Neural cell (in vitro differentiated cells): ENCODE measurements at regions not wholly inside any gene's neighbourhood (a gene's known extent, or its start where the extent isn't known, plus 50 kb on each side); places are given as distances from the start of the nearest gene placed in this dataset.

Experiments
- H2AFZ ChIP-seq: fragments of 200-600, 300-800 bp; sonication (generic), shearing (Covaris generic); 2 replicates; pipeline ENCODE4 v1.6.0; 2014; ENCODE audit warnings: low read depth, mild to moderate bottlenecking, antibody characterized with exemption, low read length, moderate library complexity
- H3F3A ChIP-seq: fragments of 200-600 bp; shearing (Covaris generic); 2 replicates; pipeline ENCODE4 v1.6.1; 2016; ENCODE audit warnings: mild to moderate bottlenecking, moderate library complexity, mixed read lengths, antibody characterized with exemption, low read length; ENCODE audit not compliant: insufficient read depth, poor library complexity, severe bottlenecking
- H3K27ac ChIP-seq: fragments of 200-600, 300-800 bp; sonication (generic), shearing (Covaris generic); 2 replicates; pipeline ENCODE4 v1.5.1; 2014; ENCODE audit warnings: mild to moderate bottlenecking, low read length, moderate library complexity
- H3K27me3 ChIP-seq: fragments of 300-800, 200-600 bp; sonication (generic), shearing (Covaris generic); 2 replicates; pipeline ENCODE4 v1.6.0; 2014; ENCODE audit warnings: mild to moderate bottlenecking, low read depth, low read length, moderate library complexity; ENCODE audit not compliant: insufficient read depth
- H3K36me3 ChIP-seq: fragments of 300-800, 200-600 bp; sonication (generic), shearing (Covaris generic); 2 replicates; pipeline ENCODE4 v1.5.1; 2014; ENCODE audit warnings: mild to moderate bottlenecking, antibody characterized with exemption, low read length, moderate library complexity; ENCODE audit not compliant: insufficient read depth
- H3K4me2 ChIP-seq: fragments of 300-800, 200-600 bp; sonication (generic), shearing (Covaris generic); 2 replicates; pipeline ENCODE4 v1.6.0; 2014; ENCODE audit warnings: mild to moderate bottlenecking, low read length
- H3K4me3 ChIP-seq: fragments of 300-800, 200-600 bp; sonication (generic), shearing (Covaris generic); 2 replicates; pipeline ENCODE4 v1.5.1; 2014; ENCODE audit warnings: mild to moderate bottlenecking, low read length, moderate library complexity
- H3K79me2 ChIP-seq: fragments of 200-600 bp; shearing (Covaris generic); replicated peaks from 2 replicates; pipeline ENCODE4 v1.6.0; 2014; ENCODE audit warnings: mild to moderate bottlenecking, low read length, moderate library complexity; ENCODE audit not compliant: insufficient read depth
- H3K9ac ChIP-seq: fragments of 300-800, 200-600 bp; sonication (generic), shearing (Covaris generic); 2 replicates; pipeline ENCODE4 v1.6.1; 2016; ENCODE audit warnings: mild to moderate bottlenecking, low read length, mixed read lengths
- H3K9me2 ChIP-seq: fragments of 200-600 bp; shearing (Covaris generic); 2 replicates; pipeline ENCODE4 v1.6.1; 2016; ENCODE audit warnings: mild to moderate bottlenecking, low read length, mixed read lengths; ENCODE audit not compliant: insufficient read depth
- H3K9me3 ChIP-seq: fragments of 200-600, 300-800 bp; sonication (generic), shearing (Covaris generic); 2 replicates; pipeline ENCODE4 v1.6.1; 2016; ENCODE audit warnings: mild to moderate bottlenecking, mixed run types, low read length, moderate library complexity, mixed read lengths
- H4K20me1 ChIP-seq: fragments of 200-600 bp; shearing (Covaris generic); 2 replicates; pipeline ENCODE4 v1.6.1; 2016; ENCODE audit warnings: mild to moderate bottlenecking, mixed run types; ENCODE audit not compliant: insufficient read depth
- CTCF ChIP-seq: fragments of 450-650 bp; IDR thresholded peaks from 2 replicates; pipeline ENCODE4 v1.5.1; 2014; ENCODE audit warnings: antibody characterized with exemption, mild to moderate bottlenecking, moderate library complexity; ENCODE audit not compliant: poor library complexity, severe bottlenecking
- EP300 ChIP-seq: fragments of 450-650 bp; conservative IDR thresholded peaks from 2 replicates; pipeline ENCODE4 v1.6.1; 2014; ENCODE audit warnings: antibody characterized with exemption, mild to moderate bottlenecking, moderate library complexity; ENCODE audit not compliant: poor library complexity, severe bottlenecking
- EZH2 ChIP-seq: fragments of 200-600, 300-800 bp; shearing (Covaris generic), sonication (generic); IDR thresholded peaks from 2 replicates; pipeline ENCODE4 v1.6.1; 2014; ENCODE audit warnings: antibody characterized with exemption, low read length, borderline replicate concordance, mild to moderate bottlenecking; ENCODE audit not compliant: insufficient read depth, poor library complexity, severe bottlenecking
- MXI1 ChIP-seq: fragments of 450-650 bp; conservative IDR thresholded peaks from 2 replicates; pipeline ENCODE4 v1.6.1; 2014; ENCODE audit warnings: antibody characterized with exemption, mild to moderate bottlenecking; ENCODE audit not compliant: poor library complexity, severe bottlenecking
- POLR2AphosphoS5 ChIP-seq: IDR thresholded peaks from 2 replicates; pipeline ENCODE4 v1.6.1; 2012
- RAD21 ChIP-seq: fragments of 450-650 bp; conservative IDR thresholded peaks from 2 replicates; pipeline ENCODE4 v1.6.1; 2014; ENCODE audit warnings: antibody characterized with exemption, mild to moderate bottlenecking, moderate library complexity
- REST ChIP-seq: IDR thresholded peaks from 2 replicates; pipeline ENCODE4 v1.6.1; 2012; ENCODE audit warnings: borderline replicate concordance
- SMC3 ChIP-seq: fragments of 450-650 bp; conservative IDR thresholded peaks from 2 replicates; pipeline ENCODE4 v1.6.1; 2014; ENCODE audit warnings: antibody characterized with exemption, mild to moderate bottlenecking, moderate library complexity; ENCODE audit not compliant: poor library complexity
- TAF1 ChIP-seq: IDR thresholded peaks from 2 replicates; pipeline ENCODE4 v1.6.1; 2012; ENCODE audit warnings: low read depth

- Histone ChIP-seq H3K9ac (no peak overlapping the region), H3K27me3 (no peaks in the 10 kb centered on the region), H3K27ac (no peak overlapping the region)
Observed at GRCh38 chr16:86195863-86196630, 297.1 kb downstream of the IRF8 start.

GRCh38 chr16:86196687-86197391, 297.9 kb downstream of the IRF8 start:
- no peak overlapping the region for H3K27ac ChIP-seq
- H3K4me3 ChIP-seq, result no peak overlapping the region
- no peaks in the 10 kb centered on the region for H3K9me2 ChIP-seq
- H3K9ac ChIP-seq, result no peak overlapping the region
- no peaks in the 10 kb centered on the region for H3K36me3 ChIP-seq
- no peaks in the 10 kb centered on the region for H3K9me3 ChIP-seq
- no peak overlapping the region for H2AFZ ChIP-seq
- H3K27me3 ChIP-seq, result no peaks in the 10 kb centered on the region
- H3K79me2 ChIP-seq, result no peaks in the 10 kb centered on the region
- H3F3A ChIP-seq, result no peaks in the 10 kb centered on the region
- H3K4me2 ChIP-seq, result no peak overlapping the region
- no peak for TF ChIP-seq SMC3
- no peak for TF ChIP-seq CTCF
- TF ChIP-seq TAF1, result no peak
- no peak for TF ChIP-seq RAD21
- TF ChIP-seq MXI1, result no peak
- TF ChIP-seq EZH2, result no peak
- TF ChIP-seq REST, result no peak
- TF ChIP-seq EP300, result no peak
- no peak for TF ChIP-seq POLR2AphosphoS5
- H4K20me1 ChIP-seq, result no peaks in the 10 kb centered on the region

More at GRCh38 chr16:86195863-86196630, 297.1 kb downstream of the IRF8 start:
- no peaks in the 10 kb centered on the region for H3F3A ChIP-seq
- H3K9me2 ChIP-seq, result no peaks in the 10 kb centered on the region
- no peak overlapping the region for H3K4me2 ChIP-seq
- H4K20me1 ChIP-seq, result no peaks in the 10 kb centered on the region
- H3K36me3 ChIP-seq, result no peaks in the 10 kb centered on the region
- H3K4me3 ChIP-seq, result no peak overlapping the region
- no peak for TF ChIP-seq CTCF
- no peak for TF ChIP-seq EZH2
- TF ChIP-seq TAF1, result no peak
- H3K9me3 ChIP-seq, result no peaks in the 10 kb centered on the region
- no peak overlapping the region for H2AFZ ChIP-seq
- H3K79me2 ChIP-seq, result no peaks in the 10 kb centered on the region
